ENCODE measurements at regions not wholly inside any gene's neighbourhood (a gene's known extent, or its start where the extent isn't known, plus 50 kb on each side); places are given as distances from the start of the nearest gene placed in this dataset.

GRCh38 chr9:82202808-82203207 is 214.2 kb downstream of the SPATA31D1 start:
- TF ChIP-seq CTCF (conservative IDR thresholded peaks at IDR 0.05) (no peak), ZFX (IDR thresholded peaks at IDR 0.05) (no peak)
